GM12878 (cell line): ENCODE measurements at regions not wholly inside any gene's neighbourhood (a gene's known extent, or its start where the extent isn't known, plus 50 kb on each side); places are given as distances from the start of the nearest gene placed in this dataset.

Experiments
- ATAC-seq: fragments of 200-7000 bp; cut with Tn5 transposase; 3 replicates; pipeline ENCODE4 v1.9.1; 2020; ENCODE audit warnings: mild to moderate bottlenecking, moderate library complexity
- BruUV-seq: library from RNA; stranded (reverse); fragments of 400-500 nt; replicated peaks from 2 replicates; lab custom pipeline; 2021; lab: Mats Ljungman, UMichigan
- CTCF ChIA-PET: fragments of 300-600 bp; sonication (Branson Sonifier 250); formaldehyde crosslinking; extraction: SDS; loops from one replicate; lab custom pipeline; 2021; ENCODE audit warnings: inconsistent platforms; lab: Yijun Ruan, JAX
- POLR2A ChIA-PET: fragments of 350-600 bp; formaldehyde crosslinking; extraction: SDS; loops from one replicate; lab custom pipeline; 2021; ENCODE audit warnings: inconsistent platforms; lab: Charles Lee
- RAD21 ChIA-PET: fragments of 300-600 bp; sonication (Branson Sonifier 250); formaldehyde crosslinking; loops from one replicate; lab custom pipeline; 2023; ENCODE audit warnings: antibody characterized with exemption; ENCODE audit not compliant: unreplicated experiment; lab: Charles Lee
- SMC1A ChIA-PET: fragments of 300-600 bp; sonication (Branson Sonifier 250); formaldehyde crosslinking; loops from one replicate; lab custom pipeline; 2023; ENCODE audit not compliant: unreplicated experiment, uncharacterized antibody; lab: Charles Lee
- DNase-seq: peaks from one replicate; pipeline ENCODE4 v3.0.0-alpha.2; 2011; ENCODE audit warnings: low read depth, low spot score
- FAIRE-seq: peaks from 3 replicates; lab custom pipeline; 2011; peaks lifted over from hg19 to GRCh38; lab: Jason Lieb, UNC
- H2AFZ ChIP-seq: 2 replicates; pipeline ENCODE4 v1.6.0; 2011; ENCODE audit warnings: low read depth, low read length, control low read depth; ENCODE audit not compliant: control insufficient read depth
- H3K27ac ChIP-seq: 2 replicates; pipeline ENCODE4 v1.5.1; 2011; ENCODE audit warnings: control low read depth; ENCODE audit not compliant: control insufficient read depth, insufficient read depth
- H3K27me3 ChIP-seq, 2 experiments: replicated peaks in 1 of 2; 2 replicates each; pipeline versions ENCODE4 v1.6.0 to v1.6.1; 2011; ENCODE audit warnings: low read length in 1 of 2; ENCODE audit not compliant: control insufficient read depth in 2 of 2, insufficient read depth in 2 of 2
- H3K36me3 ChIP-seq, 2 experiments: 2 replicates each; pipeline ENCODE4 v1.5.1; 2011; ENCODE audit warnings: low read length in 1 of 2; ENCODE audit not compliant: control insufficient read depth in 2 of 2, insufficient read depth in 2 of 2
- H3K4me1 ChIP-seq: 2 replicates; pipeline ENCODE4 v1.6.1; 2011; ENCODE audit warnings: mild to moderate bottlenecking, low read length, moderate library complexity, mixed read lengths; ENCODE audit not compliant: control insufficient read depth, insufficient read depth
- H3K4me2 ChIP-seq: 2 replicates; pipeline ENCODE4 v1.6.0; 2011; ENCODE audit warnings: control low read depth; ENCODE audit not compliant: control insufficient read depth, insufficient read depth
- H3K4me3 ChIP-seq: fragments of 200-600 bp; sonication (generic); 2 replicates; pipeline ENCODE4 v1.5.1; 2016
- H3K79me2 ChIP-seq: 2 replicates; pipeline ENCODE4 v1.6.0; 2011; ENCODE audit warnings: low read length; ENCODE audit not compliant: control insufficient read depth, insufficient read depth
- H3K9ac ChIP-seq: 2 replicates; pipeline ENCODE4 v1.8.0; 2011; ENCODE audit warnings: low read length, control low read depth, mixed read lengths; ENCODE audit not compliant: control insufficient read depth, insufficient read depth
- H3K9me3 ChIP-seq: replicated peaks from 3 replicates; pipeline ENCODE4 v1.5.1; 2011; ENCODE audit warnings: mild to moderate bottlenecking, low read length; ENCODE audit not compliant: control insufficient read depth, insufficient read depth
- H4K20me1 ChIP-seq: 2 replicates; pipeline ENCODE4 v1.6.0; 2011; ENCODE audit not compliant: control insufficient read depth, insufficient read depth
- BHLHE40 ChIP-seq, 2 experiments: fragments of 450-650 bp in 1 of 2; IDR thresholded peaks; 2 replicates each; pipeline ENCODE4 v1.6.1; 2011 to 2017; ENCODE audit warnings: low read depth in 2 of 2, borderline replicate concordance in 1 of 2, improper control_type of control experiment in 1 of 2, low read length in 1 of 2, mild to moderate bottlenecking in 1 of 2
- CEBPZ ChIP-seq: fragments of 150-350 bp; IDR thresholded peaks from 2 replicates; pipeline ENCODE4 v1.6.1; 2016; ENCODE audit warnings: low read depth, low read length
- CTCF ChIP-seq, 3 experiments: IDR thresholded peaks in 2 of 3; conservative IDR thresholded peaks in 1 of 3; 2 replicates each; pipeline ENCODE4 v1.5.1; 2011; ENCODE audit warnings: low read depth in 3 of 3, low read length in 3 of 3, mild to moderate bottlenecking in 3 of 3, control low read depth in 2 of 3, moderate library complexity in 2 of 3, inconsistent platforms in 1 of 3, mixed read lengths in 1 of 3; ENCODE audit not compliant: control insufficient read depth in 2 of 3, insufficient read depth in 1 of 3; ENCODE audit errors: extremely low read depth in 1 of 3
- E4F1 ChIP-seq: fragments of 450-650 bp; IDR thresholded peaks from 2 replicates; pipeline ENCODE4 v1.6.1; 2018; ENCODE audit warnings: borderline replicate concordance, mild to moderate bottlenecking; ENCODE audit not compliant: partially characterized antibody
- IRF3 ChIP-seq: fragments of 450-650 bp; IDR thresholded peaks from 2 replicates; pipeline ENCODE4 v1.6.1; 2014; ENCODE audit warnings: mild to moderate bottlenecking
- MXI1 ChIP-seq: fragments of 150-350 bp; IDR thresholded peaks from 2 replicates; pipeline ENCODE4 v1.6.1; 2011; ENCODE audit warnings: low read depth, mild to moderate bottlenecking, inconsistent platforms, low read length, improper control_type of control experiment
- MYB ChIP-seq: fragments of 150-350 bp; IDR thresholded peaks from 2 replicates; pipeline ENCODE4 v1.6.1; 2014; ENCODE audit warnings: mild to moderate bottlenecking, low read depth, low read length, borderline replicate concordance
- NFXL1 ChIP-seq: fragments of 450-650 bp; IDR thresholded peaks from 2 replicates; pipeline ENCODE4 v1.6.1; 2017; ENCODE audit warnings: antibody characterized with exemption, mild to moderate bottlenecking, borderline replicate concordance
- PKNOX1 ChIP-seq: fragments of 450-650 bp; IDR thresholded peaks from 2 replicates; pipeline ENCODE4 v1.6.1; 2016; ENCODE audit warnings: mild to moderate bottlenecking
- RELA ChIP-seq: fragments of 450-650 bp; IDR thresholded peaks from 2 replicates; pipeline ENCODE4 v1.8.0; 2014; ENCODE audit warnings: borderline replicate concordance; ENCODE audit not compliant: partially characterized antibody
- WGBS: methylation state at CpG from one replicate; pipeline ENCODE4 v1.1.6; 2016; ENCODE audit warnings: low lambda C conversion rate; ENCODE audit not compliant: insufficient replicate concordance, insufficient coverage; ENCODE audit errors: missing lambda C conversion rate; 5-methylcytosine and 5-hydroxymethylcytosine counted together
- in situ Hi-C: fragments of 300-500 bp; cut with MboI; formaldehyde crosslinking; loops from 9 replicates; pipeline ENCODE4 v1.14.3; 2018; ENCODE audit warnings: mixed read lengths
- intact Hi-C: fragments of 100-400 bp; cut with micrococcal nuclease; formaldehyde crosslinking; loops from one replicate; pipeline ENCODE4 v1.14.2; 2022; ENCODE audit not compliant: unreplicated experiment

- WGBS: 46% methylated on average over 13 of the region's 13 CpGs
- ChIA-PET POLR2A (interaction anchor here (1.1 to 2.0 kb wide), 3 partner anchors 185 to 194 kb away, joined by 3 to 16 read pairs (median 4); no protein-coding TSS in a partner anchor), CTCF (interaction anchor here (0.6 to 4.4 kb wide), 27 partner anchors 8 to 593 kb away, joined by 3 to 74 read pairs (median 3); no protein-coding TSS in a partner anchor), RAD21 (interaction anchor here (0.5 to 6.1 kb wide), 19 partner anchors 12 to 590 kb away, joined by 3 to 113 read pairs (median 4); no protein-coding TSS in a partner anchor), SMC1A (interaction anchor here (0.7 to 4.6 kb wide), 9 partner anchors 15 to 590 kb away, joined by 3 to 59 read pairs (median 3); no protein-coding TSS in a partner anchor)
- no peaks in the 10 kb centered on the region for H4K20me1 ChIP-seq
- H3K36me3 ChIP-seq: no peaks in the 10 kb centered on the region
- intact Hi-C loops: loop anchor here (1.0 to 10.0 kb wide), 3 partner anchors 110 to 323 kb away; no protein-coding TSS in a partner anchor
- BruUV-seq: no TSS peak
- H3K27ac ChIP-seq: no peak overlapping the region
- H3K4me3 ChIP-seq: no peak overlapping the region
- peak overlapping the region; percentile 17; the same call in 1 of the 2 replicates for H3K4me2 ChIP-seq
- H2AFZ ChIP-seq: peak overlapping the region; percentile 71
- no peaks in the 10 kb centered on the region for H3K9me3 ChIP-seq
- H3K9ac ChIP-seq: no peak overlapping the region
- DNase-seq: peak; percentile 38
- H3K79me2 ChIP-seq: no peaks in the 10 kb centered on the region
- ATAC-seq: peak; percentile 99
- FAIRE-seq: peak; percentile 75
- no peaks in the 10 kb centered on the region for H3K4me1 ChIP-seq
- no peaks in the 10 kb centered on the region for H3K27me3 ChIP-seq
- in situ Hi-C loops: no loop called here
- no peak for TF ChIP-seq PKNOX1
- peak; percentile 47 to 49; a peak in 2 of 4 replicates for TF ChIP-seq BHLHE40 (IDR thresholded peaks at IDR 0.05; ENCODE audit: borderline replicate concordance in 1 of 2, low read depth in 2 of 2, low read length in 1 of 2)
- TF ChIP-seq RELA: no peak
- TF ChIP-seq NFXL1: no peak
- TF ChIP-seq MXI1: no peak
- TF ChIP-seq E4F1: no peak
- TF ChIP-seq MYB: no peak
- TF ChIP-seq CTCF (IDR thresholded peaks at IDR 0.05 in 2 of 3, conservative IDR thresholded peaks at IDR 0.05 in 1 of 3; ENCODE audit: control insufficient read depth in 2 of 3, extremely low read depth in 1 of 3, insufficient read depth in 1 of 3, low read depth in 3 of 3, low read length in 3 of 3): peak; percentile 92 to 96 (median 94)
- TF ChIP-seq CEBPZ: no peak
- no peak for TF ChIP-seq IRF3
Measured at GRCh38 chr10:86585037-86585929, 63.7 kb upstream of the WAPL start.
